ENCODE measurements at regions not wholly inside any gene's neighbourhood (a gene's known extent, or its start where the extent isn't known, plus 50 kb on each side); places are given as distances from the start of the nearest gene placed in this dataset.

- no peak for TF ChIP-seq FOSL1 (IDR thresholded peaks at IDR 0.05; ENCODE audit: insufficient read depth, low read depth, low read length)
- TF ChIP-seq POLR2A (IDR thresholded peaks at IDR 0.05; ENCODE audit: control extremely low read depth in 1 of 2, low read depth in 2 of 2, low read length in 2 of 2) = no peak
Measured at GRCh38 chr3:193808317-193808716, 215.3 kb downstream of the OPA1 start (continued).

Measured in H1 (cell line).